ENCODE measurements at regions not wholly inside any gene's neighbourhood (a gene's known extent, or its start where the extent isn't known, plus 50 kb on each side); places are given as distances from the start of the nearest gene placed in this dataset.

DNA sequence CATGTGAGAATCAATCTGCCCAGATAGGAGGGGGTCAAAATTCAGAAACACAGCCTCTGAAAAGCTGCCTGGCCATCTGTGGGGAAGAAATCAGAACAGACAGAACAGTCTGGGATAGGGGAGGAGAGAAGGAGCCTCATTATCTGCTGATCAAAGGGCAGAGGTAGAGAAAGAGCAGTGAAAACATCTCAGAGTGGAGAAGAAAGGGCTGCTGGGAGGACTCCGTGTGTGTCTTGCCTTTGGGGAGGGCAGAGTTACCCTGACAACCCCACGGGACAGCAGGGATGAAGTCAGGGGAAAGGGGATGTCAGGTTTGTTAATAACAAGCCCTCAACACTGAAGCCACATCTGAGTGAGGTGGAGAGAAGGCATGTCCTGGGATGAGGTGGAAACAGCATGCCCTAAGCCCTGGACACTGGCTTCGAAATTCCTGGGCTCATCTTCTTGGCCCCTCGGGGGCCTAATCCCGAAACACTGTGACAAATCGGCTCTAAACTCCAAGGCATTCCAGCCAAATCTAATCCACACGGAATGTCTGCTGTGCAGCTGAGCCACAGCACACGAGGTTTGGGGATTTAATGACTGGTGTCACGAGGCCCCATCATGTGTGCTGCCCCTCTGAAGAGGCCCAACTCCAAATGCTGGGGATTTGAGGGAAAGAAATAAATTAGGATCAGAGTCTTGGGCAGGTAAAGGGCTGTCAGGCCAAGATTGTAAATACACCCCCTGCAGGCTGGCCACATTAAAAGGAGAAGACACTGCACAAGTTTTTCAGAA lies 82.8 kb upstream of the FGFR2 start (continued):
- TF ChIP-seq, protein P1, sequence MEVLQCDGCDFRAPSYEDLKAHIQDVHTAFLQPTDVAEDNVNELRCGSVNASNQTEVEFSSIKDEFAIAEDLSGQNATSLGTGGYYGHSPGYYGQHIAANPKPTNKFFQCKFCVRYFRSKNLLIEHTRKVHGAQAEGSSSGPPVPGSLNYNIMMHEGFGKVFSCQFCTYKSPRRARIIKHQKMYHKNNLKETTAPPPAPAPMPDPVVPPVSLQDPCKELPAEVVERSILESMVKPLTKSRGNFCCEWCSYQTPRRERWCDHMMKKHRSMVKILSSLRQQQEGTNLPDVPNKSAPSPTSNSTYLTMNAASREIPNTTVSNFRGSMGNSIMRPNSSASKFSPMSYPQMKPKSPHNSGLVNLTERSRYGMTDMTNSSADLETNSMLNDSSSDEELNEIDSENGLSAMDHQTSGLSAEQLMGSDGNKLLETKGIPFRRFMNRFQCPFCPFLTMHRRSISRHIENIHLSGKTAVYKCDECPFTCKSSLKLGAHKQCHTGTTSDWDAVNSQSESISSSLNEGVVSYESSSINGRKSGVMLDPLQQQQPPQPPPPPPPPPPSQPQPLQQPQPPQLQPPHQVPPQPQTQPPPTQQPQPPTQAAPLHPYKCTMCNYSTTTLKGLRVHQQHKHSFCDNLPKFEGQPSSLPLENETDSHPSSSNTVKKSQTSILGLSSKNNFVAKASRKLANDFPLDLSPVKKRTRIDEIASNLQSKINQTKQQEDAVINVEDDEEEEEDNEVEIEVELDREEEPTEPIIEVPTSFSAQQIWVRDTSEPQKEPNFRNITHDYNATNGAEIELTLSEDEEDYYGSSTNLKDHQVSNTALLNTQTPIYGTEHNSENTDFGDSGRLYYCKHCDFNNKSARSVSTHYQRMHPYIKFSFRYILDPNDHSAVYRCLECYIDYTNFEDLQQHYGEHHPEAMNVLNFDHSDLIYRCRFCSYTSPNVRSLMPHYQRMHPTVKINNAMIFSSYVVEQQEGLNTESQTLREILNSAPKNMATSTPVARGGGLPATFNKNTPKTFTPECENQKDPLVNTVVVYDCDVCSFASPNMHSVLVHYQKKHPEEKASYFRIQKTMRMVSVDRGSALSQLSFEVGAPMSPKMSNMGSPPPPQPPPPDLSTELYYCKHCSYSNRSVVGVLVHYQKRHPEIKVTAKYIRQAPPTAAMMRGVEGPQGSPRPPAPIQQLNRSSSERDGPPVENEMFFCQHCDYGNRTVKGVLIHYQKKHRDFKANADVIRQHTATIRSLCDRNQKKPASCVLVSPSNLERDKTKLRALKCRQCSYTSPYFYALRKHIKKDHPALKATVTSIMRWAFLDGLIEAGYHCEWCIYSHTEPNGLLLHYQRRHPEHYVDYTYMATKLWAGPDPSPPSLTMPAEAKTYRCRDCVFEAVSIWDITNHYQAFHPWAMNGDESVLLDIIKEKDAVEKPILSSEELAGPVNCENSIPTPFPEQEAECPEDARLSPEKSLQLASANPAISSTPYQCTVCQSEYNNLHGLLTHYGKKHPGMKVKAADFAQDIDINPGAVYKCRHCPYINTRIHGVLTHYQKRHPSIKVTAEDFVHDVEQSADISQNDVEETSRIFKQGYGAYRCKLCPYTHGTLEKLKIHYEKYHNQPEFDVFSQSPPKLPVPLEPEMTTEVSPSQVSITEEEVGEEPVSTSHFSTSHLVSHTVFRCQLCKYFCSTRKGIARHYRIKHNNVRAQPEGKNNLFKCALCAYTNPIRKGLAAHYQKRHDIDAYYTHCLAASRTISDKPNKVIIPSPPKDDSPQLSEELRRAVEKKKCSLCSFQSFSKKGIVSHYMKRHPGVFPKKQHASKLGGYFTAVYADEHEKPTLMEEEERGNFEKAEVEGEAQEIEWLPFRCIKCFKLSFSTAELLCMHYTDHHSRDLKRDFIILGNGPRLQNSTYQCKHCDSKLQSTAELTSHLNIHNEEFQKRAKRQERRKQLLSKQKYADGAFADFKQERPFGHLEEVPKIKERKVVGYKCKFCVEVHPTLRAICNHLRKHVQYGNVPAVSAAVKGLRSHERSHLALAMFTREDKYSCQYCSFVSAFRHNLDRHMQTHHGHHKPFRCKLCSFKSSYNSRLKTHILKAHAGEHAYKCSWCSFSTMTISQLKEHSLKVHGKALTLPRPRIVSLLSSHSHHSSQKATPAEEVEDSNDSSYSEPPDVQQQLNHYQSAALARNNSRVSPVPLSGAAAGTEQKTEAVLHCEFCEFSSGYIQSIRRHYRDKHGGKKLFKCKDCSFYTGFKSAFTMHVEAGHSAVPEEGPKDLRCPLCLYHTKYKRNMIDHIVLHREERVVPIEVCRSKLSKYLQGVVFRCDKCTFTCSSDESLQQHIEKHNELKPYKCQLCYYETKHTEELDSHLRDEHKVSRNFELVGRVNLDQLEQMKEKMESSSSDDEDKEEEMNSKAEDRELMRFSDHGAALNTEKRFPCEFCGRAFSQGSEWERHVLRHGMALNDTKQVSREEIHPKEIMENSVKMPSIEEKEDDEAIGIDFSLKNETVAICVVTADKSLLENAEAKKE (CRISPR knock-in tag; IDR thresholded peaks at IDR 0.05) = no peak

DNA sequence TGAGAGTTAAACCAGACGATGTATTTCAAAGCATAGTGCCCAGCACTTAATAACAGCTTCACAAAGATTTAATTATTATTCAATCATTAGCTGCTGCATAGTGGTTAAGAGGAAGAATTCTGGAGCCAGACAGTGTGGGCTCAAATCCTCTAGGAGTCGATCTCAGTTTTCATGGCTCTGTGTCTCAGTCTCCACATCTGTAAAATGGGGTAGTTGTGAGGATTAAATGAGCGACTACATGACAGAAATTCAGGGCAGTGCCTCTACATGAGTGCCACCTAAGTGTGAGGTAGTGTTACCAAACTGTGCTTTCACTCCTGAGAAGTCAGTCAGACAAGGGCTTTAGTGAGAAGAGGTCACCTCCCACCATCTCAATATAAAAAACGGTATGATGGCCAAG lies 81.7 kb upstream of the FGFR2 start:
- H3K4me3 Mint-ChIP-seq = no peak overlapping the region
- peaks cover 10% of the 10 kb centered on the region for H3K4me1 Mint-ChIP-seq
- no peaks in the 10 kb centered on the region for H3K27me3 ChIP-seq (ENCODE audit: insufficient read depth)
- TF ChIP-seq NANOG (IDR thresholded peaks at IDR 0.05; ENCODE audit: borderline replicate concordance) (no peak), JUNB (IDR thresholded peaks at IDR 0.05; ENCODE audit: unreplicated experiment) (no peak), CREB1 (CRISPR knock-in tag; IDR thresholded peaks at IDR 0.05; ENCODE audit: low read depth) (no peak), EZH2phosphoT487 (IDR thresholded peaks at IDR 0.05; ENCODE audit: unreplicated experiment) (no peak), ZNF114 (CRISPR knock-in tag; IDR thresholded peaks at IDR 0.05) (no peak)
- TF ChIP-seq, protein P2, sequence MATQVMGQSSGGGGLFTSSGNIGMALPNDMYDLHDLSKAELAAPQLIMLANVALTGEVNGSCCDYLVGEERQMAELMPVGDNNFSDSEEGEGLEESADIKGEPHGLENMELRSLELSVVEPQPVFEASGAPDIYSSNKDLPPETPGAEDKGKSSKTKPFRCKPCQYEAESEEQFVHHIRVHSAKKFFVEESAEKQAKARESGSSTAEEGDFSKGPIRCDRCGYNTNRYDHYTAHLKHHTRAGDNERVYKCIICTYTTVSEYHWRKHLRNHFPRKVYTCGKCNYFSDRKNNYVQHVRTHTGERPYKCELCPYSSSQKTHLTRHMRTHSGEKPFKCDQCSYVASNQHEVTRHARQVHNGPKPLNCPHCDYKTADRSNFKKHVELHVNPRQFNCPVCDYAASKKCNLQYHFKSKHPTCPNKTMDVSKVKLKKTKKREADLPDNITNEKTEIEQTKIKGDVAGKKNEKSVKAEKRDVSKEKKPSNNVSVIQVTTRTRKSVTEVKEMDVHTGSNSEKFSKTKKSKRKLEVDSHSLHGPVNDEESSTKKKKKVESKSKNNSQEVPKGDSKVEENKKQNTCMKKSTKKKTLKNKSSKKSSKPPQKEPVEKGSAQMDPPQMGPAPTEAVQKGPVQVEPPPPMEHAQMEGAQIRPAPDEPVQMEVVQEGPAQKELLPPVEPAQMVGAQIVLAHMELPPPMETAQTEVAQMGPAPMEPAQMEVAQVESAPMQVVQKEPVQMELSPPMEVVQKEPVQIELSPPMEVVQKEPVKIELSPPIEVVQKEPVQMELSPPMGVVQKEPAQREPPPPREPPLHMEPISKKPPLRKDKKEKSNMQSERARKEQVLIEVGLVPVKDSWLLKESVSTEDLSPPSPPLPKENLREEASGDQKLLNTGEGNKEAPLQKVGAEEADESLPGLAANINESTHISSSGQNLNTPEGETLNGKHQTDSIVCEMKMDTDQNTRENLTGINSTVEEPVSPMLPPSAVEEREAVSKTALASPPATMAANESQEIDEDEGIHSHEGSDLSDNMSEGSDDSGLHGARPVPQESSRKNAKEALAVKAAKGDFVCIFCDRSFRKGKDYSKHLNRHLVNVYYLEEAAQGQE (IDR thresholded peaks at IDR 0.05; ENCODE audit: unreplicated experiment) = no peak
- TF ChIP-seq, protein P3, sequence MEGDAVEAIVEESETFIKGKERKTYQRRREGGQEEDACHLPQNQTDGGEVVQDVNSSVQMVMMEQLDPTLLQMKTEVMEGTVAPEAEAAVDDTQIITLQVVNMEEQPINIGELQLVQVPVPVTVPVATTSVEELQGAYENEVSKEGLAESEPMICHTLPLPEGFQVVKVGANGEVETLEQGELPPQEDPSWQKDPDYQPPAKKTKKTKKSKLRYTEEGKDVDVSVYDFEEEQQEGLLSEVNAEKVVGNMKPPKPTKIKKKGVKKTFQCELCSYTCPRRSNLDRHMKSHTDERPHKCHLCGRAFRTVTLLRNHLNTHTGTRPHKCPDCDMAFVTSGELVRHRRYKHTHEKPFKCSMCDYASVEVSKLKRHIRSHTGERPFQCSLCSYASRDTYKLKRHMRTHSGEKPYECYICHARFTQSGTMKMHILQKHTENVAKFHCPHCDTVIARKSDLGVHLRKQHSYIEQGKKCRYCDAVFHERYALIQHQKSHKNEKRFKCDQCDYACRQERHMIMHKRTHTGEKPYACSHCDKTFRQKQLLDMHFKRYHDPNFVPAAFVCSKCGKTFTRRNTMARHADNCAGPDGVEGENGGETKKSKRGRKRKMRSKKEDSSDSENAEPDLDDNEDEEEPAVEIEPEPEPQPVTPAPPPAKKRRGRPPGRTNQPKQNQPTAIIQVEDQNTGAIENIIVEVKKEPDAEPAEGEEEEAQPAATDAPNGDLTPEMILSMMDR (conservative IDR thresholded peaks at IDR 0.05; ENCODE audit: low read depth in 2 of 2) = no peak
- TF ChIP-seq, protein P4, sequence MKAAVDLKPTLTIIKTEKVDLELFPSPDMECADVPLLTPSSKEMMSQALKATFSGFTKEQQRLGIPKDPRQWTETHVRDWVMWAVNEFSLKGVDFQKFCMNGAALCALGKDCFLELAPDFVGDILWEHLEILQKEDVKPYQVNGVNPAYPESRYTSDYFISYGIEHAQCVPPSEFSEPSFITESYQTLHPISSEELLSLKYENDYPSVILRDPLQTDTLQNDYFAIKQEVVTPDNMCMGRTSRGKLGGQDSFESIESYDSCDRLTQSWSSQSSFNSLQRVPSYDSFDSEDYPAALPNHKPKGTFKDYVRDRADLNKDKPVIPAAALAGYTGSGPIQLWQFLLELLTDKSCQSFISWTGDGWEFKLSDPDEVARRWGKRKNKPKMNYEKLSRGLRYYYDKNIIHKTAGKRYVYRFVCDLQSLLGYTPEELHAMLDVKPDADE (IDR thresholded peaks at IDR 0.05) = no peak

More for the DNA sequence above, 81.7 kb upstream of the FGFR2 start:
- no peaks in the 10 kb centered on the region for H3K9me2 ChIP-seq (ENCODE audit: insufficient read depth)
- Mint-ChIP-seq H3K36me3 (ENCODE audit: low read depth) (peaks cover 25% of the 10 kb centered on the region), H3K27ac (no peak overlapping the region), H3K9me3 (peaks cover 31% of the 10 kb centered on the region), H3K27me3 (ENCODE audit: insufficient read depth, low read depth, poor library complexity) (peaks cover 4% of the 10 kb centered on the region)
- H3K4me2 ChIP-seq = no peak overlapping the region
- no peaks in the 10 kb centered on the region for H3K79me2 ChIP-seq (replicated peaks; ENCODE audit: insufficient read depth)
- ATAC-seq = no peak
- no peak for DNase-seq (ENCODE audit: low spot score)
- no peak overlapping the region for H3K4me3 ChIP-seq
- H3K4me1 ChIP-seq (ENCODE audit: insufficient read depth) = no peaks in the 10 kb centered on the region; the same call in 1 of the 2 replicates
- no peak overlapping the region for H3K27ac ChIP-seq (ENCODE audit: low read depth)
- no peaks in the 10 kb centered on the region for H3K36me3 ChIP-seq (ENCODE audit: insufficient read depth)
- no peaks in the 10 kb centered on the region for H3F3A ChIP-seq (replicated peaks; ENCODE audit: low read depth)
- no peaks in the 10 kb centered on the region for H4K20me1 ChIP-seq (replicated peaks; ENCODE audit: insufficient read depth)
- no peak overlapping the region for H2AFZ ChIP-seq

All from GM23338 (cell line).